Thymus (tissue), 11 donors: ENCODE measurements at regions not wholly inside any gene's neighbourhood (a gene's known extent, or its start where the extent isn't known, plus 50 kb on each side); places are given as distances from the start of the nearest gene placed in this dataset.
"Not testable (repeated sequence)": the region's sequence is repeated elsewhere in the genome, so short reads cannot be mapped to it uniquely, and the experiment has no call there.

Experiments
- DNase-seq, 9 donors: peaks; one replicate each; pipeline ENCODE4 v3.0.0-alpha.2; 2013; ENCODE audit warnings: low spot score in 9 of 9, low read depth in 6 of 9, missing footprints in 1 of 9
- H3K27ac ChIP-seq, 2 donors: one replicate each; pipeline ENCODE4 v1.5.1; 2013; ENCODE audit warnings: control low read depth in 1 of 2, low read depth in 1 of 2, low read length in 1 of 2, mild to moderate bottlenecking in 1 of 2, moderate library complexity in 1 of 2
- H3K27me3 ChIP-seq, 2 donors: one replicate each; pipeline ENCODE4 v1.5.1; 2013; ENCODE audit warnings: low read length in 1 of 2; ENCODE audit not compliant: control insufficient read depth in 2 of 2, insufficient read depth in 1 of 2
- H3K36me3 ChIP-seq, 2 donors: one replicate each; pipeline ENCODE4 v1.5.1; 2013; ENCODE audit warnings: low read length in 1 of 2, mild to moderate bottlenecking in 1 of 2, moderate library complexity in 1 of 2; ENCODE audit not compliant: control insufficient read depth in 2 of 2, insufficient read depth in 2 of 2
- H3K4me1 ChIP-seq, 2 donors: one replicate each; pipeline ENCODE4 v1.5.1; 2013; ENCODE audit warnings: low read length in 2 of 2; ENCODE audit not compliant: control insufficient read depth in 2 of 2, insufficient read depth in 2 of 2
- H3K4me3 ChIP-seq, 2 donors: one replicate each; pipeline ENCODE4 v1.5.1; 2013; ENCODE audit warnings: low read length in 2 of 2, control low read depth in 1 of 2, mild to moderate bottlenecking in 1 of 2
- H3K9me3 ChIP-seq, 2 donors: one replicate each; pipeline ENCODE4 v1.5.1; 2013; ENCODE audit warnings: low read length in 1 of 2, mild to moderate bottlenecking in 1 of 2; ENCODE audit not compliant: control insufficient read depth in 2 of 2, insufficient read depth in 1 of 2
- WGBS: extraction: QIAGEN DNeasy Blood & Tissue Kit; methylation state at CpG from one replicate; pipeline ENCODE4 v1.1.7; 2013; 5-methylcytosine and 5-hydroxymethylcytosine counted together
- donor health status: healthy.

DNA sequence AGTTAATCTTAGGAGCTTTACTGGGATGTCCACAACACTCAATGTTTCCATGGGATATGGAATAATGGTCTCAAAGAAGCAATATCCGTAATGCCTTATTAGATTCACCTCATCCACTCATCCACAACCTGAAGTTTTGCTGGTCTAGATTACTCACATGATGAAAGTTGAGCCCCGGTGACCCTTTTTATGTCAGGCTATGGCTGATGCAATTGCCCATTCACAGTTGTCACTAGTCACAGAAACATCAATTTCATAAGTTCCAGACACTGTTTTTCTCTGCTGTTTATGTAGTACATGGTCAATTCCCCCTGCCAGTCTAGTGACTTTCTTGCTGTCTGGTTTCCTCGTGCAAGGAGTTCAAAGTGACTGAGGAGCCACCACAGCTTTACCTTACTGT is 491.2 kb upstream of the ATXN8OS start:
- no peaks in the 10 kb centered on the region for H3K27me3 ChIP-seq
- no peak overlapping the region for H3K27ac ChIP-seq
- DNase-seq = no peak
- WGBS = 91% methylated on average over 3 of the region's 3 CpGs
- no peak overlapping the region for H3K4me3 ChIP-seq
- no peaks in the 10 kb centered on the region for H3K36me3 ChIP-seq
- H3K9me3 ChIP-seq = no peaks in the 10 kb centered on the region
- no peaks in the 10 kb centered on the region for H3K4me1 ChIP-seq

GRCh38 chr13:69615055-69615454 is 492.6 kb upstream of the ATXN8OS start:
- 85% methylated on average over 6 of the region's 8 CpGs for WGBS
- not testable (repeated sequence) for H3K4me1 ChIP-seq, H3K27me3 ChIP-seq, H3K36me3 ChIP-seq, H3K9me3 ChIP-seq, H3K4me3 ChIP-seq, DNase-seq, H3K27ac ChIP-seq

DNA sequence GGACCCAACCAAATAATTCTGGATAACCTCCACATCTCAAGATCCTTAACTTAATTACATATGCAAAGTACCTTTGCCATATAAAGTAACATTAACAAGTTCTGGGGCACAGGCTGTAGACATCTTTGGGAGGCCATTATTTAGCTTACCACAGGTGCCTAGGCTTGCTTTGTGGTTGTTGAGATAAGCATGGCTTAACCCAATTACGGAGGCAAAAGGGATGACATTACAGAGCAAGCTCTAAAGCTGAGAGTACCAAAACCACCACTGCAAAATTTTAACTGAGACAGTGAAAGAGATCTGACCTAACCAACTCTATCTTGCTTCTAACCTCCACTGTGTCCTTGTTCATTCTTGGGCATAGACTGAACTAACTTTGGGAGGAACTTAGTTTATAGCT is 502.9 kb upstream of the ATXN8OS start:
- Histone ChIP-seq H3K27me3 (no peaks in the 10 kb centered on the region), H3K9me3 (peaks cover 0 to 4% of the 10 kb centered on the region in 2 donors), H3K4me1 (no peaks in the 10 kb centered on the region), H3K27ac (no peak overlapping the region), H3K36me3 (no peaks in the 10 kb centered on the region), H3K4me3 (no peak overlapping the region)
- DNase-seq = no peak
- 93% methylated on average over 1 of the region's 1 CpG for WGBS

DNA sequence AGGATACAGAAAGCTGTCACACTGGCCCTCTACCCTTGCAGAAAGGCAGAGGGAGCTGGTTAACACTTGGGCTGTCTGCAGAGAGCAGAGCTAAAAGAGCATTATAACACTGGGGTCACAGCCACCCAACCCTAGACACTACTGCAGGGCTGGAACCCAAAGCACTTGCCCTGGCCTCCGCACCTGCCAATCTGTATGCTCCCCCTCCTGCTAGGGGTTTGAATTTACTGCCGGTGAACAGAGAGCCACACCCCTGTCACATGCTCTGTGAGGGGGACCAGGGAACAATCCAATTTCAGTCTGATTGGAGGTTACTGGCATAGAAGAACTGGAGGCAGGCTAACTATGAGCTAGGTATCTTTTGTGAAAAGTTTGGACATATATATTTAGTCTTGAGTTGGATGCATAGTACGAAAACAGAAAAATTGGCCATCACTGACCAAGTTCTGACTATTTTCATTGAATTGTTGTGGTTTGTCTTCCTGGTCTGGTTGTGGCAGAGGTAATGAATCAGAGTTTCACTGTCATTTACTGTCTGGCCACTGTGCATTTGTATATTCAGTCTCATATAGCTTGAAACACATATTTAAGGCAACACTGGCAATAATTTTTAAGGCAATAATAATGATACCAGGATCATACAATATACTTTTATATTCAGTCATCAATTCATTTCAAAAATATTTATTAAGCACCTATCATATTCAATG is 504.3 kb upstream of the ATXN8OS start:
- peaks cover 0 to 4% of the 10 kb centered on the region in 2 donors for H3K9me3 ChIP-seq
- no peak overlapping the region for H3K4me3 ChIP-seq
- no peaks in the 10 kb centered on the region for H3K4me1 ChIP-seq
- no peaks in the 10 kb centered on the region for H3K27me3 ChIP-seq
- no peak overlapping the region for H3K27ac ChIP-seq
- 77% methylated on average over 3 of the region's 3 CpGs for WGBS
- H3K36me3 ChIP-seq = no peaks in the 10 kb centered on the region
- no peak for DNase-seq

- no peaks in the 10 kb centered on the region for H3K36me3 ChIP-seq
- peaks cover 0 to 4% of the 10 kb centered on the region in 2 donors for H3K9me3 ChIP-seq
- H3K4me3 ChIP-seq = no peak overlapping the region
- H3K27me3 ChIP-seq = no peaks in the 10 kb centered on the region
- H3K27ac ChIP-seq = no peak overlapping the region
- no peaks in the 10 kb centered on the region for H3K4me1 ChIP-seq
- WGBS = 82% methylated on average over 3 of the region's 3 CpGs
- no peak for DNase-seq
Observed at GRCh38 chr13:69601661-69602060, 506.0 kb upstream of the ATXN8OS start.

GRCh38 chr13:69600811-69601210 is 506.8 kb upstream of the ATXN8OS start:
- peaks cover 0 to 4% of the 10 kb centered on the region in 2 donors for H3K9me3 ChIP-seq
- H3K27ac ChIP-seq = no peak overlapping the region
- no peak for DNase-seq
- no peak overlapping the region for H3K4me3 ChIP-seq
- no peaks in the 10 kb centered on the region for H3K27me3 ChIP-seq
- 92% methylated on average over 3 of the region's 3 CpGs for WGBS
- H3K4me1 ChIP-seq = no peaks in the 10 kb centered on the region
- H3K36me3 ChIP-seq = no peaks in the 10 kb centered on the region

DNA sequence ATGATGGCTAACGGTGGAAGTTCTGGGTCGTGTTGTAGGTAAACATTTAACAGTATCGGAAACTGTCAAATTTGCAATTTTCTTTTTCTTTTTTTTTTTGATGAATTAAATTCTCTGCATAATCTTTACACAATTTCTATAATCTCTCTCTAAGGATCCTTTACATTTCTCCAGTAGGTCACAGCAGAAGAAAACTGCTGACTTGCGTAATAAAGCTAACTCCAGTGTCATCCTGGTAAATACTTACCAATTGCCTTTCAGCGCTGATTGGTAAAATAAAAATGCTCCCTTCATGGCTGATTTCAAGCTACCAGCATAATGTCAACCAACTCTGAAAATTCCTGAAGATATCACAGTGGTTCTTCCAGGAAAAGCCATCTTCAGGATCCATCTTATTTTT is 510.5 kb upstream of the ATXN8OS start:
- no peak for DNase-seq
- 95% methylated on average over 5 of the region's 5 CpGs for WGBS
- H3K27me3 ChIP-seq = no peaks in the 10 kb centered on the region

GRCh38 chr13:69595181-69595580 is 512.4 kb upstream of the ATXN8OS start:
- H3K27me3 ChIP-seq = no peaks in the 10 kb centered on the region
- no peaks in the 10 kb centered on the region for H3K9me3 ChIP-seq
- DNase-seq = no peak
- H3K27ac ChIP-seq = no peak overlapping the region
- H3K4me1 ChIP-seq = no peaks in the 10 kb centered on the region
- no peak overlapping the region for H3K4me3 ChIP-seq
- H3K36me3 ChIP-seq = no peaks in the 10 kb centered on the region
- 85% methylated on average over 1 of the region's 1 CpG for WGBS

More for the DNA sequence above, 510.5 kb upstream of the ATXN8OS start:
- H3K4me1 ChIP-seq = no peaks in the 10 kb centered on the region
- no peaks in the 10 kb centered on the region for H3K36me3 ChIP-seq
- H3K4me3 ChIP-seq = no peak overlapping the region
- H3K9me3 ChIP-seq = no peaks in the 10 kb centered on the region
- H3K27ac ChIP-seq = no peak overlapping the region

- H3K36me3 ChIP-seq = no peaks in the 10 kb centered on the region
- no peak overlapping the region for H3K27ac ChIP-seq
- no peak for DNase-seq
- no peaks in the 10 kb centered on the region for H3K9me3 ChIP-seq
- no peaks in the 10 kb centered on the region for H3K4me1 ChIP-seq
- H3K4me3 ChIP-seq = no peak overlapping the region
- H3K27me3 ChIP-seq = no peaks in the 10 kb centered on the region
- WGBS = 85% methylated on average over 2 of the region's 2 CpGs
Observed at GRCh38 chr13:69591437-69591836, 516.2 kb upstream of the ATXN8OS start.
